GM12874 (cell line): ENCODE measurements at regions not wholly inside any gene's neighbourhood (a gene's known extent, or its start where the extent isn't known, plus 50 kb on each side); places are given as distances from the start of the nearest gene placed in this dataset.

ENCODE experiments used
- TF ChIP-seq, protein P1 (sequence below): IDR thresholded peaks from 2 replicates; pipeline ENCODE4 v1.5.1; 2011; ENCODE audit warnings: low read depth, mild to moderate bottlenecking, control low read depth, low read length, moderate library complexity; ENCODE audit not compliant: insufficient read depth

DNA sequence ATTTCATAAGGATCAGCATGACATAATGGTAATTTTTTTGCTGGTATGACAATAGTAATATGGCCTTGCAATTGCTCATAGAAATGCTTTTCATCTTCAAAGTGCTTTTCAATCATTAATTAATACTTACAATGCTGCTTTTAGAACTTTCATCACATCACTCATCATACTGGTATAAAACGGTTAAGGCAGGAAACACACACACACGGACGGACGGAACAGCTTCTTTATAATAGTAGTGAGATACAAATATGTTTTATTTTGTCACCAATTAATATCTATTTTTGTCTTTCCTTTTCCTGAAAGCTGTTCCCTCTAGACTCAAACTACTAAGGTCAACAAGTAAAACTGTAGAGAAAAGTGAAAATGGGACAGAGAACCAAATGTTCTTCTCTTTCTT is 353.9 kb upstream of the PKN2 start:
- TF ChIP-seq, protein P1, sequence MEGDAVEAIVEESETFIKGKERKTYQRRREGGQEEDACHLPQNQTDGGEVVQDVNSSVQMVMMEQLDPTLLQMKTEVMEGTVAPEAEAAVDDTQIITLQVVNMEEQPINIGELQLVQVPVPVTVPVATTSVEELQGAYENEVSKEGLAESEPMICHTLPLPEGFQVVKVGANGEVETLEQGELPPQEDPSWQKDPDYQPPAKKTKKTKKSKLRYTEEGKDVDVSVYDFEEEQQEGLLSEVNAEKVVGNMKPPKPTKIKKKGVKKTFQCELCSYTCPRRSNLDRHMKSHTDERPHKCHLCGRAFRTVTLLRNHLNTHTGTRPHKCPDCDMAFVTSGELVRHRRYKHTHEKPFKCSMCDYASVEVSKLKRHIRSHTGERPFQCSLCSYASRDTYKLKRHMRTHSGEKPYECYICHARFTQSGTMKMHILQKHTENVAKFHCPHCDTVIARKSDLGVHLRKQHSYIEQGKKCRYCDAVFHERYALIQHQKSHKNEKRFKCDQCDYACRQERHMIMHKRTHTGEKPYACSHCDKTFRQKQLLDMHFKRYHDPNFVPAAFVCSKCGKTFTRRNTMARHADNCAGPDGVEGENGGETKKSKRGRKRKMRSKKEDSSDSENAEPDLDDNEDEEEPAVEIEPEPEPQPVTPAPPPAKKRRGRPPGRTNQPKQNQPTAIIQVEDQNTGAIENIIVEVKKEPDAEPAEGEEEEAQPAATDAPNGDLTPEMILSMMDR: no peak

DNA sequence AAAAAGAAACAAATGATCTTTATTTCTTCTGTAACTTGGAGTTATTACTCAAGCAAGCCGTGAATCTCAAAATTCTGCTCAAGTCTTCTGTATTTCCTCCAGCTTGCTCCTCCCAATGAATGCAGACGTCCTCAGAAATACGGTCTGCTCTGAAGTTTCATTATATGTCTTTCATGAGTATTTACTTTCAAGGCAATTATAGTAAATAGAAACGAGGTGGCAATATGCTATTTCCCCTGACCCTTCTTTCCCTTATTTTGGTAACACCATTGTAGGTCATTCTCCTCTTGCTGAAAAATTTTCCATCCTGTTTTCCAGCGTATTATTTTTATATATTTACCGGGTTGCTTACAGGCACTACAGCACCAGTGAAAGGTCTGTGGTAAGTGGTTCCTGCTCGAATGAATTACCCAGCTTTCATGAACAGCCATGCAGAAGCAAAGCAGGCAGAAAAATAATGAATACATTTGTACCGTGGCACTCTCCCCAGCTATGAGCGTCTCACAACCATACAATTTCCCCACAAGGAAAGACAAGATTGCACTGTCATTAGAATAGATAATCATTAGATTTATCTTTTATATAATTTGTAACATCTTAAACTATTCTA is 350.9 kb upstream of the PKN2 start:
- TF ChIP-seq, protein P1: no peak

DNA sequence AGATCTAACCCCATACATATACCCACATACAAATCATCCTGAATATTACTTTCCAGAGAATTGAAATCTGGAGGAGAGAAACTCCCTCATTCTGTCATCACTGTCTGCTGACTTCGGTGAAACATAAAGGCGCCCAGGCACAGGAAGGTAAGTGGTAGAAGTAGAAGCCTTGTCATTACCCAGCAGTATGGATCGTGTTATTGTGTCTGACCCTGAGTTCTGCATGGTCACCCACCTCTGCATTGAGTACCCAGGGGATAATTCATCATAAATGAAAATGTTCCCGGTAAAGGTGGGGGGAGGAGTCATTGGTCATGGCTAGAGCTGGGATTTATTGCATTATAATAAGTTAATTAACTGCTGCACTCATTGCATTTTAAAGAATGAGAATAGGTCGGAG is 342.6 kb upstream of the PKN2 start:
- TF ChIP-seq, protein P1: no peak

DNA sequence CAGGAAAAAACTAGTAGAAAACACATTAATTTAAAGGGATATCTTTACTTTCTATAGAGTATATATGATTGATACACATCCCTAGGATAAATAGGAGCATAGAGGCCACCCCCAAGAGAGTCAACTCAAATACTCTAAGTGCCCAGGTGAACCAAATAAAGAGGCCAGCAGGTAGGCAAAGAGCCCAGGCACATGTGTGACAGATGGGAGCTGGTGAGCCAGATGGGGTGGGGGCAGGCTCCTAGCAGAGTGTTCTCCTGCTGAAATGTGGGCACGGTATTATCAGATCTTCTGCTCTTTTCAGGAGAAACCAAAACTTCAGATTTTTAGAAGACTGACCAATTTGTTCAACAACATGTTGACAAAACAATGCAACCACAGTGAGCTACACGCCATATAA is 333.4 kb upstream of the PKN2 start:
- TF ChIP-seq, protein P1: no peak

DNA sequence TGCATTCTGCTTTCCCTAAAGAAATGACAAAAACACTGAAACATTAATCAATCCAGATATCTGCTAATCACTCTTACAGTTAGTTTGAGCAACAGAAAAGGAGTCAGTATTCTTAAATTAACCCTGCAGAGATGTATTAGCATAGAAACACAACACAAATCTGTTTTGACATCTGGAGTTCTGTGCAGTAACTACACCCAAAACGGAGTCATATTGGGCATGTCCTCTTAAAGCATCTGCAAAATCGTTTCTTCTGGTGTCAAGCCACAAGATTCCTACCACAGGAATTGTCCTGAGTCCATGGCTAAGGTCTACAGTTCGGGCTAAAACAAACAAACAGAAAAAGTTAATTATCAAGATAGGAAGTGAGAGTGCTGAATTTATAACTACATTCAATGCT is 332.1 kb upstream of the PKN2 start:
- TF ChIP-seq, protein P1: no peak

DNA sequence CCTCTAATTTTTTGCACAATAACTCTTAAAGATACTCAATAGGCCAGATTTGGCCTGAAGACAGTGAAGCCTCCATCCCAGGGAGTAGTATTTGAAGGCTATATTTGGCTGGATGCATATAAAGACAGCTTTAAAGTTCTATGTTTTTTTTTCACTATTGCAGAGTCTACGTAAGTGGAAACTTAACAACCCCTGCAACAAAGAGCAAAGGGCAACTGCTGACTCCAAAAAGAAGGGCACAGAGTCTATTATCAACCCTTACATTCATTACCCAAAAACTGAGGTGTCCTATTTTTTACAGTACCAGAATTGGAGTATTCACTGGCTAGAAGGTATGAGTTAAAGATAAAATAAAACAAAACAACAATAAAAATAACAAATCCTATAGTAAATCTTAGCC is 329.8 kb upstream of the PKN2 start:
- TF ChIP-seq, protein P1: no peak

DNA sequence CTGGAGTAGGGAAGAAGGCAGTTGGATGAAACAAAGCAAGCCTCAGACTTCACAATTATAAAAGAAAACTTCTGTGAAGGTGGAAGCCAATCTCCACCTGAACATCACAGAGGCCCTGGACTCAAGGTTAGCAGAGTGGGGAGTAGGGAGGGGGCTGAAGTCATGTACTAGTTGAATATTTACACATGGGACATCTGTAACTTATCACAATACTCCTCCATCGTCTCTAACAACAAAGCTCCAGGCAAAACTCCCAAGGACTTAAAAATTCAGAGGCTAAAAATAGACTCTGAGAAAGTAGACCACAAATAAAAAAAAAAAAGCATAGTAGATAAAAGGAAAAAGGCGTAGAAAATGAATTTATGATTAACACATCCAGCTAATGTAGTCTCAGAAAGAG is 326.3 kb upstream of the PKN2 start:
- TF ChIP-seq, protein P1: no peak
